ENCODE measurements at regions not wholly inside any gene's neighbourhood (a gene's known extent, or its start where the extent isn't known, plus 50 kb on each side); places are given as distances from the start of the nearest gene placed in this dataset.

DNA sequence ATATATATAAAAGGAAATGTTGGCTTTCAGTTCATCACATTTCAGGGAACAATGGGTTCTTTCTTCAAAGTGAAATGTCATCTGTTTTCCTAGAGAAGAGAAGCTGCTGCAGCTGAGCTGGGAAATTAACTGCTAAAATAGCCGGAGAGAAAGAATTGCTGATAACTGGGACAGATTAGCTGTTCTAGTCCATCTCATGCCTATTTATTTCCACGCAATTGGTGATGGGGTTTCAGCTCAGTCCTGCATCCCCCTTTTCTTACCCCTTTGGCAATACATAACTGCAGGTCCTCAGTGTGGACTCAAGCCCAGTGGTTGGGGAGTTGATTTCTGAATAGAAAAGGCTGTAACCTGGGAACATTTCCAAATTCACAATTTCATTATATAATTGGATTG lies 436.9 kb upstream of the TMEM132C start:
- Histone ChIP-seq H3K79me2 (ENCODE audit: control insufficient read depth, insufficient read depth, low read length) (no peaks in the 10 kb centered on the region), H3K27me3 (replicated peaks in 1 of 4; ENCODE audit: control extremely low read depth in 1 of 4, control insufficient read depth in 3 of 4, insufficient read depth in 4 of 4, low read length in 3 of 4) (no peaks in the 10 kb centered on the region), H3K4me2 (replicated peaks; ENCODE audit: low read depth, low read length, poor library complexity, severe bottlenecking) (no peak overlapping the region), H3K9ac (ENCODE audit: low read length) (no peak overlapping the region), H3K36me3 (replicated peaks in 1 of 2; ENCODE audit: control extremely low read depth in 1 of 2, control insufficient read depth in 1 of 2, extremely low read depth in 1 of 2, insufficient read depth in 2 of 2, low read length in 1 of 2) (no peaks in the 10 kb centered on the region), H2AFZ (ENCODE audit: insufficient read depth, low read depth, low read length, poor library complexity, severe bottlenecking) (no peak overlapping the region), H4K20me1 (ENCODE audit: control insufficient read depth, insufficient read depth, low read length, poor library complexity, severe bottlenecking) (no peaks in the 10 kb centered on the region), H3K9me3 (ENCODE audit: control extremely low read depth in 1 of 3, control insufficient read depth in 2 of 3, insufficient read depth in 1 of 3, low read length in 2 of 3) (peaks cover 0 to 21% (median 2%) of the 10 kb centered on the region in 3 donors), H3K27ac (ENCODE audit: low read length in 2 of 2) (no peak overlapping the region), H3K4me3 (ENCODE audit: control extremely low read depth in 1 of 5, extremely low read depth in 1 of 5, insufficient read depth in 1 of 5, low read depth in 2 of 5, low read length in 4 of 5) (no peak overlapping the region), H3K4me1 (ENCODE audit: control insufficient read depth in 2 of 2, insufficient read depth in 2 of 2, low read length in 2 of 2) (no peaks in the 10 kb centered on the region)
- DNase-seq (no peak), ATAC-seq (ENCODE audit: low read depth) (no peak)
- TF ChIP-seq, protein P1, sequence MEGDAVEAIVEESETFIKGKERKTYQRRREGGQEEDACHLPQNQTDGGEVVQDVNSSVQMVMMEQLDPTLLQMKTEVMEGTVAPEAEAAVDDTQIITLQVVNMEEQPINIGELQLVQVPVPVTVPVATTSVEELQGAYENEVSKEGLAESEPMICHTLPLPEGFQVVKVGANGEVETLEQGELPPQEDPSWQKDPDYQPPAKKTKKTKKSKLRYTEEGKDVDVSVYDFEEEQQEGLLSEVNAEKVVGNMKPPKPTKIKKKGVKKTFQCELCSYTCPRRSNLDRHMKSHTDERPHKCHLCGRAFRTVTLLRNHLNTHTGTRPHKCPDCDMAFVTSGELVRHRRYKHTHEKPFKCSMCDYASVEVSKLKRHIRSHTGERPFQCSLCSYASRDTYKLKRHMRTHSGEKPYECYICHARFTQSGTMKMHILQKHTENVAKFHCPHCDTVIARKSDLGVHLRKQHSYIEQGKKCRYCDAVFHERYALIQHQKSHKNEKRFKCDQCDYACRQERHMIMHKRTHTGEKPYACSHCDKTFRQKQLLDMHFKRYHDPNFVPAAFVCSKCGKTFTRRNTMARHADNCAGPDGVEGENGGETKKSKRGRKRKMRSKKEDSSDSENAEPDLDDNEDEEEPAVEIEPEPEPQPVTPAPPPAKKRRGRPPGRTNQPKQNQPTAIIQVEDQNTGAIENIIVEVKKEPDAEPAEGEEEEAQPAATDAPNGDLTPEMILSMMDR (IDR thresholded peaks at IDR 0.05) = no peak
- TF ChIP-seq EZH2 (IDR thresholded peaks at IDR 0.05; ENCODE audit: borderline replicate concordance, insufficient read depth, low read depth, low read length, poor library complexity, severe bottlenecking) = no peak
- Mint-ChIP-seq H3K4me3 (no peak overlapping the region), H3K27ac (no peak overlapping the region), H3K9me3 (ENCODE audit: insufficient read depth) (peaks cover 3% of the 10 kb centered on the region), H3K4me1 (no peaks in the 10 kb centered on the region), H3K27me3 (no peaks in the 10 kb centered on the region)
- intact Hi-C loops (cut with micrococcal nuclease) = no loop called here
- no CpG with 5 or more reads among the region's 2 CpGs for WGBS (ENCODE audit: insufficient coverage)
- POLR2A ChIA-PET = no interaction called here
- CTCF ChIA-PET = no interaction called here

DNA sequence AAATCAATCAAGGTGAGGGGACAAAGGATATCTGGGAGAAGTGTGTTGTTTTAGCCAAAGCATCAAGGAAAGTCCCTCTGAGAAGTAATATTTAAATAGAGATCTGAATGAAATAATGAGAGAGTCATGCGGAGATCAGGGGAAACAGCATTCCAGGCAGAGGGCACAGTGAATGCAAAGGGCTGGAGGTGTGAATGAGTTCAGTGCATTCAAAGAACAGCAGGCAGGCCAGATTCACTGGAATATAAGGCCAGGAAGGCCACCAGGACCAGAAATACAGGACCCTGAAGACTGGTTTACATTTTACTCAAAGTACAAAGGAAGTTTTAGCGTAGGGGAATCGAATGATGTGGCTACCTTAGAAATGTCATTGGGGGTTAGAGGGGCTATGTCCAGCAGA lies 436.2 kb upstream of the TMEM132C start:
- intact Hi-C loops (cut with micrococcal nuclease) = no loop called here

More for the DNA sequence above, 436.2 kb upstream of the TMEM132C start:
- POLR2A ChIA-PET = no interaction called here
- Histone ChIP-seq H2AFZ (ENCODE audit: insufficient read depth, low read depth, low read length, poor library complexity, severe bottlenecking) (no peak overlapping the region), H3K9me3 (ENCODE audit: control extremely low read depth in 1 of 3, control insufficient read depth in 2 of 3, insufficient read depth in 1 of 3, low read length in 2 of 3) (peaks cover 0 to 19% (median 2%) of the 10 kb centered on the region in 3 donors), H3K4me2 (replicated peaks; ENCODE audit: low read depth, low read length, poor library complexity, severe bottlenecking) (no peak overlapping the region), H4K20me1 (ENCODE audit: control insufficient read depth, insufficient read depth, low read length, poor library complexity, severe bottlenecking) (no peaks in the 10 kb centered on the region), H3K27ac (ENCODE audit: low read length in 2 of 2) (no peak overlapping the region), H3K36me3 (replicated peaks in 1 of 2; ENCODE audit: control extremely low read depth in 1 of 2, control insufficient read depth in 1 of 2, extremely low read depth in 1 of 2, insufficient read depth in 2 of 2, low read length in 1 of 2) (no peaks in the 10 kb centered on the region), H3K9ac (ENCODE audit: low read length) (no peak overlapping the region), H3K79me2 (ENCODE audit: control insufficient read depth, insufficient read depth, low read length) (no peaks in the 10 kb centered on the region), H3K4me3 (ENCODE audit: control extremely low read depth in 1 of 5, extremely low read depth in 1 of 5, insufficient read depth in 1 of 5, low read depth in 2 of 5, low read length in 4 of 5) (no peak overlapping the region), H3K4me1 (ENCODE audit: control insufficient read depth in 2 of 2, insufficient read depth in 2 of 2, low read length in 2 of 2) (no peaks in the 10 kb centered on the region), H3K27me3 (replicated peaks in 1 of 4; ENCODE audit: control extremely low read depth in 1 of 4, control insufficient read depth in 3 of 4, insufficient read depth in 4 of 4, low read length in 3 of 4) (no peaks in the 10 kb centered on the region)
- WGBS (ENCODE audit: insufficient coverage) = 100% methylated on average over 3 of the region's 3 CpGs
- Mint-ChIP-seq H3K4me3 (no peak overlapping the region), H3K4me1 (no peaks in the 10 kb centered on the region), H3K9me3 (ENCODE audit: insufficient read depth) (peaks cover 3% of the 10 kb centered on the region), H3K27me3 (no peaks in the 10 kb centered on the region), H3K27ac (no peak overlapping the region)
- TF ChIP-seq, protein P1 (IDR thresholded peaks at IDR 0.05) = no peak
- TF ChIP-seq EZH2 (IDR thresholded peaks at IDR 0.05; ENCODE audit: borderline replicate concordance, insufficient read depth, low read depth, low read length, poor library complexity, severe bottlenecking) = no peak
- ATAC-seq (ENCODE audit: low read depth) = no peak
- CTCF ChIA-PET = no interaction called here
- DNase-seq = no peak

Data from B cell (primary cell).